LNCaP clone FGC (cell line): ENCODE measurements at regions not wholly inside any gene's neighbourhood (a gene's known extent, or its start where the extent isn't known, plus 50 kb on each side); places are given as distances from the start of the nearest gene placed in this dataset.

ENCODE experiments used
- DNase-seq: peaks from one replicate; pipeline ENCODE4 v3.0.0-alpha.2; 2011; ENCODE audit warnings: low read depth
- H3K4me3 ChIP-seq: 2 replicates; pipeline ENCODE4 v1.5.1; 2011; ENCODE audit warnings: mild to moderate bottlenecking, low read depth, low read length, control low read depth
- CTCF ChIP-seq: IDR thresholded peaks from 2 replicates; pipeline ENCODE4 v1.5.1; 2012; ENCODE audit warnings: mild to moderate bottlenecking; ENCODE audit not compliant: control insufficient read depth, insufficient read depth; ENCODE audit errors: extremely low read depth

GRCh38 chr20:12064540-12064939 is 146.8 kb downstream of the BTBD3 start:
- no peak for DNase-seq
- TF ChIP-seq CTCF, result no peak
- H3K4me3 ChIP-seq, result no peak overlapping the region

DNA sequence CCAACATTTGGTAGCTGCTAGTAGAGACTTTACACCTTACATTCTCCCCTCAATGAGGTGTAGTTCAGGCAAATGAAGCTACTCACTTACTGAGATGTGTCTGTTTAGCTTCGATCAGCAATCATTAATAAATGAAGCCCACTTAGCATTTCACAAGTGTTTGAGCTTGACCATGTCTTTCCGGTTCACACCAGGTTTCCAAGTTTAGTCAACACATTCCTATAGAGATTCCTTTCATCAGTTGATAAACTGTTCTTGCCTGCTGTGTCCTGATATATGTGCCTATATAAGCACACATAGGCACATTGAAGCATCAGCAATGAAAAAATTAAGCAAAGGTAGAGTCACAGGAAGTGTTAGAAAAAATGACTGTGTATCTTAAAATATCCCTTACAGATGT is 150.0 kb downstream of the BTBD3 start:
- H3K4me3 ChIP-seq, result no peak overlapping the region
- TF ChIP-seq CTCF, result no peak
- DNase-seq, result no peak

- no peak for TF ChIP-seq CTCF
- H3K4me3 ChIP-seq, result no peak overlapping the region
- no peak for DNase-seq
Measured at GRCh38 chr20:12068121-12068520, 150.4 kb downstream of the BTBD3 start.

DNA sequence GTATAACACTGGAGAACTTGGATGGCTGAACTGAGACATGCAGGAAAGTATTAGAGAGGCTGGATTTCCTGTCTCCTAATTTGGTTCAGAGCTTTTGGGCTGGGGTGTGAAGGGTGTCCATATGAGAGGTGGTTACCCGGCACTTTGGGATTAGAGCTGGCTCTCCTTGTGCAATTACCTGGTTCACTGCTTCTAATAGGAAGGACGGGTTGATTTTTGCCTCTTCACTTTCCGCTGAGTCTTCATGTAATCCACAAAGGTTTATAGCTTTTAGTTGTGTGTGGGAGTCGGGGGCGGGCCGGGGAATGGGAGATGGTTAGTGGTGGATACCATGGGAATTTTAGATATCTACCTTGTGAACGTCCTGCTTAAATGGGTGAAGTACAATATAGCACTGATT is 151.5 kb downstream of the BTBD3 start:
- no peak overlapping the region for H3K4me3 ChIP-seq
- no peak for TF ChIP-seq CTCF
- no peak for DNase-seq

- no peak overlapping the region for H3K4me3 ChIP-seq
- no peak for TF ChIP-seq CTCF
- no peak for DNase-seq
Measured at GRCh38 chr20:12072221-12072953, 154.7 kb downstream of the BTBD3 start.

DNA sequence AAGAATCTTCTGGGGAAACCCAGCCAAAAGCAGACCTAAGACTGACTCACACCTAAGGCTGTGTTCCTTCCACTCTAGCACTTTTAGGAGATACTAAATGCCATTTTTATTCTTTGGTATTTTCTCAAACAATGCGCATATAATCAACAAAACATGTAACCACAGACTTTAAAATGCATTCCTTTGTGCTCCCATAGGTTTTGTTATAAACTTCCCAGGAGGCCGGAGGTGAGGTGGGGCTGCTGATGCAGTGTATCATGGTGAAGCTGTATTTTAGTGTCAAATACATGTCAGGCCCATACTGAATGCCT is 155.2 kb downstream of the BTBD3 start:
- no peak for TF ChIP-seq CTCF
- DNase-seq, result no peak
- H3K4me3 ChIP-seq, result no peak overlapping the region

DNA sequence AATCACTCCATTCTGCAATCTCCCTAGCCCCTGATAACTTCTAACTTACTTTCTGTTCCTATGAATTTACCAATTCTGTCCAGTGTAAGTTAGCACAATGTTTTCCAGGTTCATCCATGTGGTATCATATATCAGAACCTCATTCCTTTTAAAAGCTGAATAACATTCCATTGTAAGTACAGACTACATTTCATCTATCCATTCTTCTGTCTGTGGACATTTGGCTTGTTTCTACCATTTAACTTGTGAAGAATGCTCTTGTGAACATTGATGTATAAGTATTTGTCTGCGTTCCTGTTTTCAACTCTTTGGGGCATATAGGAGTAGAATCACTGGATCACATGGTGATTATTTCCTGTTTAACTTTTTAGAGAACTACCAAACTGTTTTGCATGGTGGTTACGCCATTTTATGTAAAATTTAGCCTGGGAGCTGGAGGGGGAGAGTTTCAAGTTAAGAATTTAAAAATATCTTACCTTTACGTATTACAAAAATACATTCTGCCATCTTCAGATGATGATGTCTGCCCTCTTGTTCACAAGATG is 156.5 kb downstream of the BTBD3 start:
- DNase-seq, result no peak
- TF ChIP-seq CTCF, result no peak
- H3K4me3 ChIP-seq, result no peak overlapping the region
